ENCODE measurements at regions not wholly inside any gene's neighbourhood (a gene's known extent, or its start where the extent isn't known, plus 50 kb on each side); places are given as distances from the start of the nearest gene placed in this dataset.
"Not testable (repeated sequence)": the region's sequence is repeated elsewhere in the genome, so short reads cannot be mapped to it uniquely, and the experiment has no call there.

DNA sequence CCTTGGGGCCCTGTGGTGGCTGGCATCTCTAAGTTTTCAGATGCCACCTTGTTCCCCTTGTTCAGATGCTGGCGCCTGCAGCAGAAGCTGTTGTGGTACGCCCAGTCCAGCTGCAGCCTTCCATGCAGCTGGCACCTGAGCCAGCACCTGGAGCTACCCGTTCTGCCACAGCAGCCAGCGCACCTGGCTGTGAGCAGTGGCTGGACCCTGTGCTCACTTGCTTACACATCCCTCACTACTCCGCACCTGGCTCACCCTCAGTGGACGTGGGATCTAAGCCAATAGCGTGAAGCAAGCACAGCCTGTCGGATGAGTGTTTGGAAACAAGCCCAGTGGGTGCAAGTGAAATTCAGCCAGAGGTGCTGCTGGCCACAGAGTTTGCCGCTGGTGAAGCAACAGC lies 607.5 kb upstream of the BCHE start:
- no peak for DNase-seq

GRCh38 chr3:166444336-166444735 lies 607.1 kb upstream of the BCHE start:
- no peak for DNase-seq

- DNase-seq = no peak
Observed at GRCh38 chr3:166435469-166436057, 598.3 kb upstream of the BCHE start.

- no peak for DNase-seq
Observed at GRCh38 chr3:166433060-166433459, 595.8 kb upstream of the BCHE start.

- DNase-seq = no peak
Observed at GRCh38 chr3:166425900-166426611, 588.8 kb upstream of the BCHE start.

- no peak for DNase-seq
Observed at GRCh38 chr3:166425021-166425420, 587.8 kb upstream of the BCHE start.

DNA sequence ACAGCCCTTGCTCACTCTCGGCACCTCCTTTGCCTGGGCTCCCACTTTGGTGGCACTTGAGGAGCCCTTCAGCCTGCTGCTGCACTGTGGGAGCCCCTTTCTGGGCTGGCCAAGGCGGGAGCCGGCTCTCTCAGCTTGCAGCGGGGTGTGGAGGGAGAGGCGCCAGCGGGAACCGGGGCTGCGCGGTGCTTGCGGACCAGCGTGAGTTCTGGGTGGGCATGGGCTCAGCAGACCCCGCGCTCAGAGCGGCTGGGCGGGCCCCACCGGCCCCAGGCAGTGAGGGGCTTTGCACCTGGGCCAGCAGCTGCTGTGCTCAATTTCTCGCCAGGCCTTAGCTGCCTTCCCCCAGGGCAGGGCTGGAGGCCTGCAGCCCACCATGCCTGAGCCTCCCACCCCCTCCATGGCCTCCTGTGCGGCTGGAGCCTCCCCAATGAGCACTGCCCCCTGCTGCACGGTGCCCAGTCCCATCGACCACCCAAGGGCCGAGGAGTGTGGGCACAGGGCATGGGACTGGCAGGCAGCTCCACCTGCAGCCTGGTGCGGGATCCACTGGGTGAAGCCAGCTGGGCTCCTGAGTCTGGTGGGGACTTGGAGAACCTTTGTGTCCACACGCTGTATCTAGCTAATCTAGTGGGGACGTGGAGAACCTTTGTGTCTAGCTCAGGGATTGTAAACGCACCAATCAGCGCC lies 586.7 kb upstream of the BCHE start:
- DNase-seq = not testable (repeated sequence)

- DNase-seq = no peak
Observed at GRCh38 chr3:166422556-166422955, 585.3 kb upstream of the BCHE start.

- no peak for DNase-seq
Observed at GRCh38 chr3:166420071-166420470, 582.8 kb upstream of the BCHE start.

- no peak for DNase-seq
Observed at GRCh38 chr3:166405896-166406295, 568.7 kb upstream of the BCHE start.

- no peak for DNase-seq
Observed at GRCh38 chr3:166405465-166405864, 568.2 kb upstream of the BCHE start.

GRCh38 chr3:166390303-166390702 lies 553.1 kb upstream of the BCHE start:
- DNase-seq = no peak

GRCh38 chr3:166388321-166388720 lies 551.1 kb upstream of the BCHE start:
- no peak for DNase-seq

DNA sequence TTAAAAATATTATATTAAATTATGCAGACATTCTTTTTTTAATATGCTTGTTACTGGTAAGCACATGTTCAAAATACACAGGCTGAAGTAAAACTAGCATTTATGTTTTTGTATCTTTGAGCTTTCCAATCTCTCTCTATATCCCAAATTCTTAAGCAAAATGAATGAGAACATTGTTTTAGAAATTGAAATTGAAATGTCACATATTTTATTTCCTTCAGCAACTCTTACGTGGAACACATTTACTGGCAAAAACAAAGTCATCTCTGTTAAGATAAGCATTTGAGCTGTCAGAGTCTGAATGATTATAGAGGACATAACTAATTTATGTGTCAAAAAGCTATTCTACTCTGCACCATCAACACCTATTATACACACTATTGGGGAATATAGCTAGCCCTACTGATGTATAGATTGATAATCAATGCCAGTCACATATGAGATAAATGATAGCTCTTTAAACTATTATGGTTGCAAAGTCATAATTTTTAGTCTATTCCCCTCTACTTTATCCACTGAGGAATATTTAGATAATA lies 535.4 kb upstream of the BCHE start:
- no peak for DNase-seq

DNA sequence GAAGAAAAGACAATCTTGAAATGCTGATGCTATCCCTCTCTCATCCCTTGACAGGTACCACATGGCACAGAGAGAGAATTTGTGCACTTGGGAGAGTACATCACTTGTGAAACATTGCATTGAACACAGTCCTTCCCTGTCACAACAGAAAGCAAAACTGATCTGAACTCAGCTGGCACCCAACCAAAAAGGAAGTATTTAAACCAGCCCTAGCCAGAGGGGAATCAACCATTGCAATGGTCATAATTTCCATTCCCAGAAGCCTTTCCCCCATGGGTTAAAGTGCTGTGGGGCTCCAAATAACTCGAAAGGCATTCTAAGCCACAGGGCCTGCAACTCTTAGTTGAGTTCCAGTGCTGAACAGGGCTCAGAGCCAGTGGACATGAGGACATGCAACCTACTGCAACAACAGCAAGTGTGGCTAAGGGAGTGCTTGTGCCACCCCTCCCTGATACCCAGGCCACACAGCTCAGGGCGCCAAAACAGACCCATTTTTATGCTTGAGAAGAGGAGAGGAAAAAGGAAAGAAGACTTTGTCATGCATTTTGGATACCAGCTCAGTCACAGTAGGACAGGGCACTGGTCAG lies 530.8 kb upstream of the BCHE start:
- DNase-seq = no peak

GRCh38 chr3:166362698-166363097 lies 525.5 kb upstream of the BCHE start:
- no peak for DNase-seq

GRCh38 chr3:166360720-166361119 lies 523.5 kb upstream of the BCHE start:
- no peak for DNase-seq

- no peak for DNase-seq
Observed at GRCh38 chr3:166351461-166351860, 514.2 kb upstream of the BCHE start.

DNA sequence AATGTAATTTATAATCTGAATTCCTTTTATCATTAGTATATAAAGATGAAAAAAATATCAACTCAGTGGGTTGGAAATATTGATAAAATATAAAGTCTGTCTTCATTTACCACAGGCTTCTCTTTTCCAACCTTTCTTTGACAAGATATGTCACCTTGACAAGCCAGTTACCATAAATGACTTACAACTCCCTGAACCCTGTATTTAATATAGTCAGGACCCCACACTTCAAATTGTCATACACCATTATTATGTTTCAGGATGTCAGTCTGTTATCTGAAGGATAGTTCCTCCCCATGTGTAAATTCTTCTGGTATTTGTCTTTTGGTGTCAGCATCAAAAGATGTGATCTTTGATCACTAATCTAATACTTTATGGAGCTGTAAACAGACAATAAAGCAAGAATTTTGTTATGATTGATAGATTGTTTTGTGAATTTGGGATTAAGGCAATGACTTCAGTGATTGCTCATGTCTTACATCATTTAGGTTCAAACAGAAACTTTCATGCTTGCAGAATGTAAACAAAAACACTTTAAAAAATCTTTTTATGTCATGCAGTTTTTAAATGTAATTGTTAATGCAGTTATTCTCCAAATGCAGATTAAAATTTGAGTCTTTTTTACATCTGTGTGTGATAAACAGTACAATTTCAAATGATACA lies 503.5 kb upstream of the BCHE start:
- DNase-seq = no peak

DNA sequence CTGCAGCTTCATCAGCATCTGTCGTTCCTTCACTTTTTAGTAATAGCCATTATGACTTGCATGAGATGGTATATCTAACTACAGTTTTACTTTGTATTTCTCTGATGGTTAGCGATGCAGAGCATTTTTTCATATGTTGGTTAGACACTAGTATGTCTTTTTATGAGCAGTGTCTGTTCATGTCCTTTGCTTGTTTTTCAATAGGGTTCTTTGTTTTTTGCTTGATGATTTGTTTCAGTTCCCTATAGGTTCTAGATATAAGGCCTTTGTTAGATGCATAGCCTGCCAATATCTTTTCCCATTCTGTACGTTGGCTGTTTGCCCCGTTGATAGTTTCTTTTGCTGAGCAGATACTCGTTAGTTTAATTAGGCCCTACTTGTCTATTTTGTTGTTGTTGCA lies 487.2 kb upstream of the BCHE start:
- no peak for DNase-seq

GRCh38 chr3:166322391-166322790 lies 485.2 kb upstream of the BCHE start:
- DNase-seq = no peak

GRCh38 chr3:166307756-166308350 lies 470.6 kb upstream of the BCHE start:
- no peak for DNase-seq
